ENCODE measurements at regions not wholly inside any gene's neighbourhood (a gene's known extent, or its start where the extent isn't known, plus 50 kb on each side); places are given as distances from the start of the nearest gene placed in this dataset.
A peak's percentile ranks its signal among the peaks of the same experiment; 100 is the strongest.

GRCh38 chr7:106182904-106183303 is 70.8 kb upstream of the SYPL1 start:
- ChIA-PET CTCF (no interaction called here), POLR2A (ENCODE audit: low non-redundant PET) (interaction anchor here (0.7 kb wide), 1 partner anchor 41 kb away, joined by 8 read pairs; no protein-coding TSS in a partner anchor)
- no peak overlapping the region for H3K27ac ChIP-seq
- DNase-seq (ENCODE audit: low spot score): no peak
- TF ChIP-seq CTCF (conservative IDR thresholded peaks at IDR 0.05; ENCODE audit: low read depth): no peak

- ChIA-PET CTCF (no interaction called here), POLR2A (ENCODE audit: low non-redundant PET) (no interaction called here)
- TF ChIP-seq CTCF (conservative IDR thresholded peaks at IDR 0.05; ENCODE audit: low read depth): no peak
- DNase-seq (ENCODE audit: low spot score): no peak
- no peak overlapping the region for H3K27ac ChIP-seq
These were observed 69.7 kb upstream of the SYPL1 start for GRCh38 chr7:106181658-106182265.

- no peak overlapping the region for H3K27ac ChIP-seq
- CTCF ChIA-PET: no interaction called here
- no peak for TF ChIP-seq CTCF (conservative IDR thresholded peaks at IDR 0.05; ENCODE audit: low read depth)
- POLR2A ChIA-PET (ENCODE audit: low non-redundant PET): no interaction called here
- no peak for DNase-seq (ENCODE audit: low spot score)
These were observed 68.6 kb upstream of the SYPL1 start for GRCh38 chr7:106180721-106181120.

- CTCF ChIA-PET: interaction anchor here (0.6 to 5.2 kb wide), 2 partner anchors 284 to 990 kb away, joined by 3 to 92 read pairs; partner anchors contain the start of gene HBP1
- H3K27ac ChIP-seq: no peak overlapping the region
- POLR2A ChIA-PET (ENCODE audit: low non-redundant PET): no interaction called here
- TF ChIP-seq CTCF (conservative IDR thresholded peaks at IDR 0.05; ENCODE audit: low read depth): no peak
- no peak for DNase-seq (ENCODE audit: low spot score)
These were observed 67.1 kb upstream of the SYPL1 start for GRCh38 chr7:106179256-106179655.

DNA sequence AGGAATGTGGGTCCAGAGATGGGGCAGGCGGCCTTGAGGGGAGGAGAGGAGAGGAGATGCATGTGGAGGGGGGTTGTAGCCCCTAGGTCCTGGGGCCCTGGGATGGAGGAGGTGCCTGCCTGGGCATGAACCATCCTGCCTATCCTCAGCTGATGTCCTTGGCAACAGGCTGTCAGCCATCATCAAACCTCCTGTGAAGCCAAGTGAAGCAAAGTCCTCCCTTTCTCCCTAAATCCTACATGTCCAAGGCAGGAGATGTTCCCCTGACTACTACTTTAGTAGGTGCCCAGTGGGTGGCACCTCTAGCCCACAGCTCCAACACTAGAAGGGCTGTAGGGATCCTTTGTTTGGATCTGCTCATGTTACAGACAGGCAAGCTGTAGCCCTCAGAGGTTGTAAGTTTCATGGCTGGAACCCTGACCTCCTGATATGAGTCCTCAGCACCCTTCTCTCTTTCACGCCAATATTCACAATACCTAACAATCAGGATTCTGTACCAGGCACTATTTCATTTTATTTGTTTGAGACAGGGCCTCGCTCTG is 66.6 kb upstream of the SYPL1 start:
- CTCF ChIA-PET: interaction anchor here (1.0 to 5.2 kb wide), 2 partner anchors 285 to 364 kb away, joined by 3 to 92 read pairs; no protein-coding TSS in a partner anchor
- no peak overlapping the region for H3K27ac ChIP-seq
- peak; percentile 46 for DNase-seq (ENCODE audit: low spot score)
- POLR2A ChIA-PET (ENCODE audit: low non-redundant PET): no interaction called here
- peak; percentile 26 for TF ChIP-seq CTCF (conservative IDR thresholded peaks at IDR 0.05; ENCODE audit: low read depth)

DNA sequence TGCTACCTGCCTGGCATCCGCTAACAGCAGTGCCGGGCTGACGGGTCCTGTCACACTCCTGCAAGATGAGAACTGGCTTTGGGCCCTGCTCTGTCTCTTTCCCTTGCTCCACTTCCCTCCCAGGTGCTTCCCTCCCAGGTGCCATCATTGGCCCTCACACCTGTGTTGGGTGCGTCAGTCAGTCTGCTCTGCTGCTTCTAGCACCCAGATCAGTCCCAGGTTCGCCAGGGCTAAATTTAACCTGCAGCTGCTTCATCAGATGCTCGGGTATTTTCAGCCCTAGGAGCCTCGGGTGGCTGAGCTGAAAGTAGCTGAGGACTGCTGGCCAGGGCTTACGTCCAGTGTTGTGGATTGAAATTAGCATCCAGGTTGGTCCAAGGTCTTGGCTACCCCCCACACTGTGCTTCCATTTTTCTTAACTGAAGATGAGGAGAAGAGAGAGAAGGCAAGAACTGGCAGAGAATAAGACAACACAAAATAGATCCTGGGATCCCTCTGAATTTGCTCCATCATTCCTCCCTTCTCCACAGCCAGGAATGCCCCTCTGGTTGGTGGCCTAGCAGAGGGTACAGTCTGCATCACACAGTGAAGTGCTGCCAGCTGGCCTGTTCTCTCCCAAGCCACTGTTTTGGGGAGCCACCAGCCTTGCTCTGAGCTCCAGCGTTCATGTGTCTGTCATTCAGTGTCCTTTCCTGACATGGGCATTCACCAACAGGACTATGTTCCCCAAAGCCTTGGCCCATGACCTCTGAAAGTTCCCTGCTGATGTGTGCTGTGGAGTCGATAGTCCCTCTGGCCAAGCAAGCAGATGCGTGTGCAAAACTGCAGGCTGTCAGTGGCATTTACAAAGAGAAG is 65.9 kb upstream of the SYPL1 start:
- H3K27ac ChIP-seq: no peak overlapping the region
- POLR2A ChIA-PET (ENCODE audit: low non-redundant PET): no interaction called here
- TF ChIP-seq CTCF (conservative IDR thresholded peaks at IDR 0.05; ENCODE audit: low read depth): no peak
- no peak for DNase-seq (ENCODE audit: low spot score)
- CTCF ChIA-PET: interaction anchor here (1.0 to 5.2 kb wide), 5 partner anchors 10 to 481 kb away, joined by 3 to 92 read pairs (median 7); no protein-coding TSS in a partner anchor
